Lower lobe of right lung (tissue), 2 donors: ENCODE measurements at regions not wholly inside any gene's neighbourhood (a gene's known extent, or its start where the extent isn't known, plus 50 kb on each side); places are given as distances from the start of the nearest gene placed in this dataset.
"Not testable (repeated sequence)": the region's sequence is repeated elsewhere in the genome, so short reads cannot be mapped to it uniquely, and the experiment has no call there.

Source experiments
- ATAC-seq, 2 donors: fragments of 200-7000 bp; cut with Tn5 transposase; one replicate each; pipeline ENCODE4 v1.9.1; 2020 to 2022; ENCODE audit warnings: mild to moderate bottlenecking in 2 of 2, moderate library complexity in 2 of 2
- DNase-seq: peaks from one replicate; pipeline ENCODE4 v3.0.0-alpha.2; 2020
- H3K27ac ChIP-seq: fragments of 200-600 bp; one replicate; pipeline ENCODE4 v1.8.0; 2022
- H3K27me3 ChIP-seq: fragments of 200-600 bp; one replicate; pipeline ENCODE4 v1.8.0; 2022; ENCODE audit warnings: low read depth
- H3K36me3 ChIP-seq: fragments of 200-600 bp; one replicate; pipeline ENCODE4 v1.8.0; 2022; ENCODE audit warnings: mild to moderate bottlenecking
- H3K4me1 ChIP-seq: fragments of 200-600 bp; one replicate; pipeline ENCODE4 v1.8.0; 2022
- H3K4me3 ChIP-seq: fragments of 200-600 bp; one replicate; pipeline ENCODE4 v1.8.0; 2022; ENCODE audit warnings: mild to moderate bottlenecking
- H3K9me3 ChIP-seq: fragments of 200-600 bp; one replicate; pipeline ENCODE4 v1.8.0; 2022
- intact Hi-C: fragments of 100-400 bp; cut with DNase I; formaldehyde crosslinking; loops from one replicate; pipeline ENCODE4 v1.11.0; 2022
- TF ChIP-seq, protein P1 (sequence below): fragments of 200-600 bp; IDR thresholded peaks from one replicate; pipeline ENCODE4 v1.8.0; 2022; ENCODE audit warnings: antibody characterized with exemption, mild to moderate bottlenecking
- donor health status: DM: no; HTN: yes; CAD: no; lungs with severe emphysema.

DNA sequence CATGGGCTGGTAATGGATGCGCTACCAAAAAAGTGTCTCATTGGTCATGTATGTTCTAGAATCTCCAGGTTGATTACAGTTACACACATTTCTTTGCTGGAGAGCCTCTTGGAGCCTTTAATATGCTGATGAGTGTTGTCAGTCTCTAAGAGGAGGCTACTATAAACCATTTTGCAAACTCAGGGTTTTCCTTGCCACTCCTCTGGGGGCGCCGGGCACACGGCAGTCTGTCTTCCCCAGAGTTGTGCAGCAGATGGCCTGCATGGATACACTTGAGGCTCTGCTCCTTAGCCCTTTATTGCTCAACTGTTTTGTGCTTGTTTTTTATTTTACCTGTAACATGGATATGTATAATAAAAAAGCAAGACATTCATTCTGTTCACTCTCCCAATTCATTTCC lies 196.5 kb downstream of the ACTR3B start:
- ATAC-seq, result no peak
- Histone ChIP-seq H3K27me3 (no peaks in the 10 kb centered on the region), H3K36me3 (no peaks in the 10 kb centered on the region), H3K9me3 (no peaks in the 10 kb centered on the region), H3K4me3 (no peak overlapping the region), H3K27ac (no peak overlapping the region), H3K4me1 (no peaks in the 10 kb centered on the region)
- TF ChIP-seq, protein P1, sequence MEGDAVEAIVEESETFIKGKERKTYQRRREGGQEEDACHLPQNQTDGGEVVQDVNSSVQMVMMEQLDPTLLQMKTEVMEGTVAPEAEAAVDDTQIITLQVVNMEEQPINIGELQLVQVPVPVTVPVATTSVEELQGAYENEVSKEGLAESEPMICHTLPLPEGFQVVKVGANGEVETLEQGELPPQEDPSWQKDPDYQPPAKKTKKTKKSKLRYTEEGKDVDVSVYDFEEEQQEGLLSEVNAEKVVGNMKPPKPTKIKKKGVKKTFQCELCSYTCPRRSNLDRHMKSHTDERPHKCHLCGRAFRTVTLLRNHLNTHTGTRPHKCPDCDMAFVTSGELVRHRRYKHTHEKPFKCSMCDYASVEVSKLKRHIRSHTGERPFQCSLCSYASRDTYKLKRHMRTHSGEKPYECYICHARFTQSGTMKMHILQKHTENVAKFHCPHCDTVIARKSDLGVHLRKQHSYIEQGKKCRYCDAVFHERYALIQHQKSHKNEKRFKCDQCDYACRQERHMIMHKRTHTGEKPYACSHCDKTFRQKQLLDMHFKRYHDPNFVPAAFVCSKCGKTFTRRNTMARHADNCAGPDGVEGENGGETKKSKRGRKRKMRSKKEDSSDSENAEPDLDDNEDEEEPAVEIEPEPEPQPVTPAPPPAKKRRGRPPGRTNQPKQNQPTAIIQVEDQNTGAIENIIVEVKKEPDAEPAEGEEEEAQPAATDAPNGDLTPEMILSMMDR, result no peak
- intact Hi-C loops, result no loop called here
- DNase-seq, result no peak

DNA sequence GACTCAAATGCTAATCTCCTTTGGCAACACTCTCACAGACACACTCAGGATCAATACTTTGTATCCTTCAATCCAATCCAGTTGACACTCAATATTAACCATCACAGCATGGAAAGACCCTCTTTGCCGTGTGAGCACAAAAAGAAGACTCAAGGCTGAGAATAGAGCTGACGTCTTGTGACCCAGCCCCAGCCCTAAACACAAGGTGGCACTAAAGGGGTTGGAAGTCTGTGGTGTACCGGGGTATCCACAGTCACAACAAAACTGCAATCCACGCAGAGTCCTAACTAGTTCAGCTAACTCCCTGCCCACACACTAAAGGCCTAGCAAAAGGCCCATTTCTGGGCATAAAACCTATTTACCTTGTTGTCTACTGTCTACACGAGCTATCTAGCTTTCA lies 200.1 kb downstream of the ACTR3B start:
- intact Hi-C loops, result no loop called here
- H3K4me3 ChIP-seq, result no peak overlapping the region
- TF ChIP-seq, protein P1, result no peak
- no peak overlapping the region for H3K27ac ChIP-seq
- H3K36me3 ChIP-seq, result no peaks in the 10 kb centered on the region
- ATAC-seq (no peak), DNase-seq (no peak)
- no peaks in the 10 kb centered on the region for H3K27me3 ChIP-seq
- H3K9me3 ChIP-seq, result peaks cover 5% of the 10 kb centered on the region
- H3K4me1 ChIP-seq, result no peaks in the 10 kb centered on the region

DNA sequence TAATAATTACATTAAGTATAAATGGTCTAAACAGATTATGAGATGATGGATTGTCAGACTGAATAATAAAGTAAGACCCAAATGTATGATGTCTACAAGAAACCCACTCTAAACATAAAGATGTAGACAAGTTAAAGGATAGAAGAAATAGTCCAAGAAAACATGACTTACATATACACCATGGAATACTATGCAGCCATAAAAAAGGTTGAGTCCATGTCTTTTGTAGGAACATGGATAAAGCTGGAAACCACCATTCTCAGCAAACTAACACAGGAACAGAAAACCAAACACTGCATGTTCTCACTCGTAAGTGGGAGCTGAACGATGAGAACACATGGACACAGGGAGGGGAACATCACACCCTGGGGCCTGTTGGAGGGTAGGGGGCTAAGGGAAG lies 202.2 kb downstream of the ACTR3B start:
- H3K4me1 ChIP-seq, H3K27ac ChIP-seq, H3K27me3 ChIP-seq, ATAC-seq, DNase-seq, H3K4me3 ChIP-seq, H3K36me3 ChIP-seq, intact Hi-C loops, H3K9me3 ChIP-seq: not testable (repeated sequence)

DNA sequence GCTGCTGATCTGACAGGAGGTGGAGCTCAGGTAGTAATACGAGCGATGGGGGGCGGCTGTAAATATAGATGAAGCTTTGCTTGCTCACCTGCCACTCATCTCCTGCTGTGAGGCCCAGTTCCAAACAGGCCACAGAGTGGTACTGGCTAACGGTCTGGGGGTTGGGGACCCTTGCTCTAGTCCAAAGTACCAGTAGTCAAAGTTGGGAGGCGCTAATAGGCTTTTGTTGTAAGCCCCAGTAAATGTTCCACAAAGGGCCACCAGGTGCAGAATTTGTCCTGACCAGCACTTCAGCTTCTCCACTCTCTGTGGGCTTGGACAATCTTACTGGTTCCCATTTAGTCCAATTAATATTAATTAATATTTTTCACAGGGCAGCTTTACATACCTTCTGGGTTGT lies 206.6 kb downstream of the ACTR3B start:
- Histone ChIP-seq H3K4me1 (no peaks in the 10 kb centered on the region), H3K36me3 (no peaks in the 10 kb centered on the region), H3K4me3 (no peak overlapping the region), H3K27ac (no peak overlapping the region), H3K27me3 (no peaks in the 10 kb centered on the region), H3K9me3 (peaks cover 18% of the 10 kb centered on the region)
- no peak for DNase-seq
- no peak for ATAC-seq
- intact Hi-C loops, result no loop called here
- TF ChIP-seq, protein P1, result no peak

DNA sequence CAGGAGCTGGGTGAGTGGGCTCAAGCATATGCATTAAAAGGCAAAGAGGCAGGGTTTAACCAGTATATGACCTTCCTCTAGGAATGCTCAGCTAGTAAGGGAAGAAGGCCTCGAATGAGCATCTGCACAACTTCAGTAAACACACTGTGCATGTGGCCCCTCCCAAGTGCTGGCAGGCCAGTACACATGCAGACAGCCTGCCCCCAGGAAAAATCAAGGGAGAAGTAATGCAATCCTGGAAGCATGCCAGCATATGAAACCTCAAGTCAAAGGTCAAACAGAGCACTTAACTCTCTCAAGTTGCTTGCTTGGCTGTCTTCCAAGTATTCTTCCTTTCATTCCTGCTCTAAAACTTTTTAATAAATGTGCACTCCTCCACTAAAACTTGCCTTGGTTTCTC lies 208.4 kb downstream of the ACTR3B start:
- DNase-seq (no peak), ATAC-seq (no peak)
- TF ChIP-seq, protein P1, result no peak
- no peaks in the 10 kb centered on the region for H3K4me1 ChIP-seq
- no peaks in the 10 kb centered on the region for H3K27me3 ChIP-seq
- peaks cover 14% of the 10 kb centered on the region for H3K9me3 ChIP-seq
- H3K27ac ChIP-seq, result no peak overlapping the region
- H3K4me3 ChIP-seq, result no peak overlapping the region
- H3K36me3 ChIP-seq, result no peaks in the 10 kb centered on the region
- intact Hi-C loops, result no loop called here

DNA sequence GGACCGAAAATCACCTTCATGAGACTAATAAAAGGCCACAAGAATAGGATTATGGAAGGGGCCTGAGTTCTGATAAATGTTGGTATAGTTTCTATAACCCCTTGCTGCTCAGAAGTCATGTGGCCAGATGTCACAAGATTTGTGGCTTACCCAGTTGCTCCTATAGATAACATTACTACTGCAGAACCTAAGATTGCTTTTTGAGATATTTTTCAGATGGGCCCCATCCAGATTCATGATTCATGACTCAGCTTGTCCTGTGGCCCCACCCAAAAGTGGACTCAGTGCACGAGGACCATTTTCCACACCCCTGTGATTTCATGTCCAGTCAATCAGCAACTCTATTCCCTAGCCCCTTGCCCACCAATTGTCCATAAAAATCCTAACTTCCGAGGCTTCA lies 209.0 kb downstream of the ACTR3B start:
- intact Hi-C loops, result no loop called here
- no peaks in the 10 kb centered on the region for H3K36me3 ChIP-seq
- no peak for ATAC-seq
- no peak for DNase-seq
- H3K9me3 ChIP-seq, result peaks cover 14% of the 10 kb centered on the region
- H3K4me3 ChIP-seq, result no peak overlapping the region
- no peaks in the 10 kb centered on the region for H3K27me3 ChIP-seq
- TF ChIP-seq, protein P1, result no peak
- H3K4me1 ChIP-seq, result no peaks in the 10 kb centered on the region
- H3K27ac ChIP-seq, result no peak overlapping the region
